Glutamatergic neuron (in vitro differentiated cells): ENCODE measurements at regions not wholly inside any gene's neighbourhood (a gene's known extent, or its start where the extent isn't known, plus 50 kb on each side); places are given as distances from the start of the nearest gene placed in this dataset.

Experiments used
- DNase-seq: peaks from one replicate; pipeline ENCODE4 v3.0.0; 2022
- H3K27ac Mint-ChIP-seq: one replicate; pipeline ENCODE4 v1.8.0; 2020; ENCODE audit warnings: mild to moderate bottlenecking, mixed read lengths, inconsistent platforms; ENCODE audit not compliant: unreplicated experiment
- H3K27me3 Mint-ChIP-seq: one replicate; pipeline ENCODE4 v1.8.0; 2020; ENCODE audit warnings: mild to moderate bottlenecking, moderate library complexity, mixed read lengths, inconsistent platforms; ENCODE audit not compliant: unreplicated experiment
- H3K36me3 Mint-ChIP-seq: one replicate; pipeline ENCODE4 v1.8.0; 2020; ENCODE audit warnings: mild to moderate bottlenecking, mixed read lengths, inconsistent platforms; ENCODE audit not compliant: unreplicated experiment
- H3K4me1 Mint-ChIP-seq: one replicate; pipeline ENCODE4 v1.8.0; 2020; ENCODE audit warnings: mild to moderate bottlenecking, low read depth, mixed read lengths, inconsistent platforms; ENCODE audit not compliant: unreplicated experiment
- H3K4me3 Mint-ChIP-seq: one replicate; pipeline ENCODE4 v1.8.0; 2020; ENCODE audit warnings: mild to moderate bottlenecking, mixed read lengths, inconsistent platforms; ENCODE audit not compliant: unreplicated experiment
- H3K9me3 Mint-ChIP-seq: one replicate; pipeline ENCODE4 v1.8.0; 2020; ENCODE audit warnings: mild to moderate bottlenecking, moderate library complexity, mixed read lengths, inconsistent platforms; ENCODE audit not compliant: unreplicated experiment
- CTCF ChIP-seq: fragments of 200-600 bp; sonication (generic); IDR thresholded peaks from one replicate; pipeline ENCODE4 v1.5.0; 2021; ENCODE audit not compliant: partially characterized antibody, unreplicated experiment

DNA sequence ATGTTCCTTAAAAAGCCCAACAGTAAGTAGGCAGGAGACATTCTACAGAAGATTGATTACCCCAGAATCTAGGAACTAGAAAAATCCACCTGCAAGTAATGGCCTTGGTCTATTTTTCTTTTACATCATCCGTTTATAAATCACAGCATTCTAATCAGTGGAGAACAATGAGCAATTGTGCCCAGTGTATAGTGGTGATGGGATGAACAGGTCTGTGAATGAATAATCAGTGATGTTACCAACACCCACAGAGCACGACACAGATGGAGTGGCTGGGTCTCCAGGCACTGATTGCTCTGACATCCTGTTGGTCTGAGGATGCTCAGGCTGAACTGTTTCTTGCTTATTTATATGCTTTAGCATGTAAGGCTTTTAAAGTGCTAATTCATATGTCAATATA lies 1251.2 kb upstream of the CDH8 start:
- H3K27ac Mint-ChIP-seq = no peak overlapping the region
- H3K27me3 Mint-ChIP-seq = no peaks in the 10 kb centered on the region
- TF ChIP-seq CTCF = no peak
- no peaks in the 10 kb centered on the region for H3K9me3 Mint-ChIP-seq
- no peak for DNase-seq
- H3K36me3 Mint-ChIP-seq = no peaks in the 10 kb centered on the region
- no peaks in the 10 kb centered on the region for H3K4me1 Mint-ChIP-seq
- no peak overlapping the region for H3K4me3 Mint-ChIP-seq

GRCh38 chr16:63283721-63284120 lies 1247.5 kb upstream of the CDH8 start:
- Mint-ChIP-seq H3K4me3 (no peak overlapping the region), H3K36me3 (no peaks in the 10 kb centered on the region), H3K27me3 (no peaks in the 10 kb centered on the region), H3K27ac (no peak overlapping the region), H3K9me3 (peaks cover 2% of the 10 kb centered on the region), H3K4me1 (no peaks in the 10 kb centered on the region)
- DNase-seq = no peak
- no peak for TF ChIP-seq CTCF

- Mint-ChIP-seq H3K27me3 (no peaks in the 10 kb centered on the region), H3K4me3 (no peak overlapping the region)
- no peak for TF ChIP-seq CTCF
These were observed 1208.4 kb upstream of the CDH8 start for GRCh38 chr16:63244631-63245030.

GRCh38 chr16:63241497-63242028 lies 1205.3 kb upstream of the CDH8 start:
- TF ChIP-seq CTCF = no peak
- Mint-ChIP-seq H3K27ac (no peak overlapping the region), H3K36me3 (no peaks in the 10 kb centered on the region), H3K27me3 (no peaks in the 10 kb centered on the region), H3K4me3 (no peak overlapping the region), H3K4me1 (no peaks in the 10 kb centered on the region), H3K9me3 (no peaks in the 10 kb centered on the region)
- no peak for DNase-seq

More at GRCh38 chr16:63244631-63245030, 1208.4 kb upstream of the CDH8 start:
- DNase-seq = no peak
- Mint-ChIP-seq H3K27ac (no peak overlapping the region), H3K9me3 (no peaks in the 10 kb centered on the region), H3K4me1 (no peaks in the 10 kb centered on the region), H3K36me3 (no peaks in the 10 kb centered on the region)

DNA sequence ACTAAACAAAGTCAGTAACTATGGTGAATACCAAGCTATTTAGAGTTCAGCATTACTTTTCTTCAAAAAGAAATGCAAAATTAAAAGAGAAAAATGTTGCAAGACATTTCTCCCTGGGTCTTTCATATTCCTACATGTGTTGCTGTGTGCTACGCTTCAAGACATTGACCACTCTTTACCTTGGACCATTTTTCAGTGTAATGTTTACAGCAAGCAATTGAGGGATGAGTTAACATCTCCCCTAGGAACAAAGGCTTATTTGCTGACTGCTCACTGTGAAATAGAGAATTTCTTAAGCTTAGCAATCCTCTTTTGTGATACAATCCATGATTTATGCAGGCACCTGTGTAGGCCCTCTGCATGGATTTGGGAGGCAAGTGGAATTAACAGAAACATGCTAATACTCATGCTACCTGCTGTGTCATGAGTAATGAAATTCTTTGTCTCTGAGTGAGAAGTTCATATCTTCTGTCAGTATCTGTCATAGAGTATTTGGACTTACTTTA lies 1202.9 kb upstream of the CDH8 start:
- Mint-ChIP-seq H3K27ac (no peak overlapping the region), H3K4me3 (no peak overlapping the region), H3K4me1 (no peaks in the 10 kb centered on the region), H3K9me3 (no peaks in the 10 kb centered on the region), H3K36me3 (no peaks in the 10 kb centered on the region), H3K27me3 (no peaks in the 10 kb centered on the region)
- no peak for DNase-seq
- no peak for TF ChIP-seq CTCF
